LNCAP (cell line): ENCODE measurements at regions not wholly inside any gene's neighbourhood (a gene's known extent, or its start where the extent isn't known, plus 50 kb on each side); places are given as distances from the start of the nearest gene placed in this dataset.

Source experiments
- CTCF ChIP-seq: fragments of 450-650 bp; IDR thresholded peaks from 2 replicates; pipeline ENCODE4 v1.5.1; 2017; ENCODE audit warnings: mild to moderate bottlenecking

- TF ChIP-seq CTCF = no peak
These were observed 97.0 kb upstream of the CHODL start for GRCh38 chr21:18147678-18148077.

GRCh38 chr21:18146820-18147219 lies 97.8 kb upstream of the CHODL start:
- no peak for TF ChIP-seq CTCF

- TF ChIP-seq CTCF = no peak
These were observed 100.3 kb upstream of the CHODL start for GRCh38 chr21:18144339-18144738.

GRCh38 chr21:18142655-18143054 lies 102.0 kb upstream of the CHODL start:
- no peak for TF ChIP-seq CTCF

GRCh38 chr21:18138507-18138906 lies 106.1 kb upstream of the CHODL start:
- TF ChIP-seq CTCF = no peak

- no peak for TF ChIP-seq CTCF
These were observed 115.1 kb upstream of the CHODL start for GRCh38 chr21:18129526-18129925.

GRCh38 chr21:18118566-18118965 lies 126.1 kb upstream of the CHODL start:
- TF ChIP-seq CTCF = no peak

GRCh38 chr21:18117176-18117575 lies 127.5 kb upstream of the CHODL start:
- no peak for TF ChIP-seq CTCF
